ENCODE measurements at regions not wholly inside any gene's neighbourhood (a gene's known extent, or its start where the extent isn't known, plus 50 kb on each side); places are given as distances from the start of the nearest gene placed in this dataset.

DNA sequence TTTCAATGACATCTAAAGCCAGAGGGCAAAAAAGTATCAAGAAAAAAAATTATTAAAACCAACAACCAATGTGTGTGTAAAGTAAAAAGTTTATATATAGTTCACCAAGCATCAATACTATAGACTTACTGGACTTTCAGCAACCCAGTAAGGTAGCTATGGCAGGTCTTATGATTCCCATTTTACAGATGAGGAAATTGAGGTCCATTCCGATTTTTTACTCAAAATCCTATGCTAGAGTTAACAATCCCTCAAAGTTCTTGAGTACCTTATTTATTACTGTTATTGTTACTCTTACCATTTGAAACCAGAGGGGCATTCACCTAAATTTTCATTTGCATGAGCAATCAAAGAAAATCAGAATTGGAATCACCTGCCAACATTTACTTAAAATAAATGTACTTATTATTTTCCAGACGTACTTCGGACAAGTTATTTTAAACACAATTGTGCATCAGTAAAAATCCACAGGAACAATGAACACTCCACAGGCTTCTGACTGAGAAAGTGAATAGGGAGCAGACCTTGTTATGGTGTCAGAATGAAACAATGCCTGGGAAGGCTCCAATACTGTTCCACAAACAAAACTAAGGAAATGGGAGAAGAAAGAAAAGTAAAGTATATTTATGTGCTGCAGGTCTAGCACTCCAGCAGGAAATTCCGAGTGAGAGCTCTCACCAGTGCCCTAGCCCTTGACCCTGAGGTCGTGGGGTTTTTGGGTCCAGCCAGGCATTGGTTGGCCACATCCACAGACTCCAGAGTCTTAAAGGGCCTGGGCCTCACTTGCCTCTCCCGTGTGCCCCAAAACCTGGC lies 229.9 kb downstream of the PIK3R1 start:
- no peak for DNase-seq (ENCODE audit: low read depth)
- TF ChIP-seq, protein P1, sequence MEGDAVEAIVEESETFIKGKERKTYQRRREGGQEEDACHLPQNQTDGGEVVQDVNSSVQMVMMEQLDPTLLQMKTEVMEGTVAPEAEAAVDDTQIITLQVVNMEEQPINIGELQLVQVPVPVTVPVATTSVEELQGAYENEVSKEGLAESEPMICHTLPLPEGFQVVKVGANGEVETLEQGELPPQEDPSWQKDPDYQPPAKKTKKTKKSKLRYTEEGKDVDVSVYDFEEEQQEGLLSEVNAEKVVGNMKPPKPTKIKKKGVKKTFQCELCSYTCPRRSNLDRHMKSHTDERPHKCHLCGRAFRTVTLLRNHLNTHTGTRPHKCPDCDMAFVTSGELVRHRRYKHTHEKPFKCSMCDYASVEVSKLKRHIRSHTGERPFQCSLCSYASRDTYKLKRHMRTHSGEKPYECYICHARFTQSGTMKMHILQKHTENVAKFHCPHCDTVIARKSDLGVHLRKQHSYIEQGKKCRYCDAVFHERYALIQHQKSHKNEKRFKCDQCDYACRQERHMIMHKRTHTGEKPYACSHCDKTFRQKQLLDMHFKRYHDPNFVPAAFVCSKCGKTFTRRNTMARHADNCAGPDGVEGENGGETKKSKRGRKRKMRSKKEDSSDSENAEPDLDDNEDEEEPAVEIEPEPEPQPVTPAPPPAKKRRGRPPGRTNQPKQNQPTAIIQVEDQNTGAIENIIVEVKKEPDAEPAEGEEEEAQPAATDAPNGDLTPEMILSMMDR (IDR thresholded peaks at IDR 0.05; ENCODE audit: insufficient read depth, low read depth, low read length), result no peak
- no peak overlapping the region for H3K4me3 ChIP-seq (ENCODE audit: low read depth, low read length)

DNA sequence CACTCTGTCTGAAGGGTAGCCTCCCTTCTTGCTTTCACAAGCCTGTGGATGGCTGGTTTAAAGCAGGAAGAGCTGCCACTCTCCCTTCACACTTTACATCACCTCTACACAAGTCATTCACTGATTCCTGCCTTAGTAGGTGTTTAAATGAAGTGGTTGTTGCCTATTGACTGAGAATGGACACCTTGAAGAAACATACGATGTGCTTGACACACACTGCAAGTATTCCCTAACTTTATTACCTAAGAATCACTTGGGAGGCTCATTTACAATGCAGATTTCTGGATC lies 230.5 kb downstream of the PIK3R1 start:
- TF ChIP-seq, protein P1 (IDR thresholded peaks at IDR 0.05; ENCODE audit: insufficient read depth, low read depth, low read length), result no peak
- no peak for DNase-seq (ENCODE audit: low read depth)
- no peak overlapping the region for H3K4me3 ChIP-seq (ENCODE audit: low read depth, low read length)

DNA sequence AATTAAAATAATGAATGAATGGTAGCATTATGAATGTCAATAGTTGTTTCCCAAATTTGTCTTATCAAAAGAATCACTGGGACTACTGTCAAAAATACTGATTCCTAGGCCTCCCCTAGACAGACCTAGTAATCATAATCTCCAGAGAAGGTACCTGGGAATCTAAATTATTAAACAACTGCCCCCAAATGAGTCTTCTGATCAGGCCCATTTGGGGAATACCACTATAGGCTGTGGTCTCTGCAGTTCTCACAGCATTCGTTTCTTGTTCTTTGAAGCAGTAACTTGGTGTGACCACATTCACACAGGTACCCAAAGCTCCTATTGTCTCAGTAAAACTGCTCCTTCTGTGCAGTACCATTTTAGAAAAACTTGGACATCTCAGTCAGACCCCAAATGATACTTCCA lies 230.9 kb downstream of the PIK3R1 start:
- no peak overlapping the region for H3K4me3 ChIP-seq (ENCODE audit: low read depth, low read length)
- DNase-seq (ENCODE audit: low read depth), result no peak
- TF ChIP-seq, protein P1 (IDR thresholded peaks at IDR 0.05; ENCODE audit: insufficient read depth, low read depth, low read length), result no peak

DNA sequence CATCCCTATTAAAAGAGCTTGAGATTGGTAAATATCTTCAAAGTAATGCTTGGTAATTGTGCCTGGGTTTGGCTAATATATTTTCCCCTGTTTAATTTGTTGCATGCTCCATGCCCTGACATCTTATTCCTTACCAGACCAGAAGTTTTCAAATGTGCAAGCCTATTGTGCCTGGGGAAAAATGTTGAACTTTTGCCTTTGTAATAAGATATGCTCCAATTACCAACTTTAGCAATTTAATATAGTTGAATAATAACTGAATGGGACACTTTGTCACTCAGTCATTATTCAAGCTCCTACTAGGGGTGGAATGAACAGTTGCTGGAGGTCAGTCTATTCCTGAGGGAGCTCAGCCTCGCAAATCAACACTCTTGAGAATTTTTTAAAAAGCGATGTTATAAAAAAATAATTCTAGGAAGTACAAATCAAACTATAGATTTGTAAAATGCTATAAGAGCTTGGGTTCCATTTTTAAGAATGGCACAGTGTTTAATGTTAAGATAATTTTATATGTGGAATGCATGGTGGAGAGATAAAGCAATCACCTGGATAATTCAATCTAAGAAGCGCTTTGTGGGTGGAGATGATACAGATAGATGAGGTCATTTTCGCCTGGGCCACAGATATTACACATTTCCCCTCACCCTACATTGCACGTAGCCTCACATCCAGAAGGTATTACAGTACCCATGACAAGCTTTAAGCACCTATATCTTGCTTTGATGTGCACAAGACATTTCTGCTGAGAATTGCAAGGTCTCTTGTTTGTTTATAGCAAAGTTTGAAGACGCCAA lies 231.8 kb downstream of the PIK3R1 start:
- TF ChIP-seq, protein P1 (IDR thresholded peaks at IDR 0.05; ENCODE audit: insufficient read depth, low read depth, low read length), result no peak
- no peak overlapping the region for H3K4me3 ChIP-seq (ENCODE audit: low read depth, low read length)
- no peak for DNase-seq (ENCODE audit: low read depth)

DNA sequence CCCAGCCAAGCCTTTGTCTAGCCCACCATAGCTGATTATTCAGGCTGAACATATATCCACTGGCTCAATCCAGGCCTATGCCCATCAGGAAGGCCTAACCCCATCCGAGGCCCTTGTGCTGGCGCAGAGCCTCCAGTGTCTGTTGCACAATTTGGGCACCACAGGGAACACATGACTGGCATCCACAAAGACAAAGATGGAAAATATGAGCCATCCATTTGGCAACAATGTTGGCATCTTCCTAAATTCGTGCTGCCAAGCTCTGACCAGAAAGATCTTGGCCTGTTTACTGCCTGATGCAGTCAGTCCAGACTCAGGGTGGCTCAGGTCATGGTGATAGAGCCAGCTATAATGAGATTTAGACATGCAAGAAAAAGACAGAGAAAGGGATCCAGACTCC lies 233.8 kb downstream of the PIK3R1 start:
- DNase-seq (ENCODE audit: low read depth), result no peak
- H3K4me3 ChIP-seq (ENCODE audit: low read depth, low read length), result no peak overlapping the region
- TF ChIP-seq, protein P1 (IDR thresholded peaks at IDR 0.05; ENCODE audit: insufficient read depth, low read depth, low read length), result no peak

DNA sequence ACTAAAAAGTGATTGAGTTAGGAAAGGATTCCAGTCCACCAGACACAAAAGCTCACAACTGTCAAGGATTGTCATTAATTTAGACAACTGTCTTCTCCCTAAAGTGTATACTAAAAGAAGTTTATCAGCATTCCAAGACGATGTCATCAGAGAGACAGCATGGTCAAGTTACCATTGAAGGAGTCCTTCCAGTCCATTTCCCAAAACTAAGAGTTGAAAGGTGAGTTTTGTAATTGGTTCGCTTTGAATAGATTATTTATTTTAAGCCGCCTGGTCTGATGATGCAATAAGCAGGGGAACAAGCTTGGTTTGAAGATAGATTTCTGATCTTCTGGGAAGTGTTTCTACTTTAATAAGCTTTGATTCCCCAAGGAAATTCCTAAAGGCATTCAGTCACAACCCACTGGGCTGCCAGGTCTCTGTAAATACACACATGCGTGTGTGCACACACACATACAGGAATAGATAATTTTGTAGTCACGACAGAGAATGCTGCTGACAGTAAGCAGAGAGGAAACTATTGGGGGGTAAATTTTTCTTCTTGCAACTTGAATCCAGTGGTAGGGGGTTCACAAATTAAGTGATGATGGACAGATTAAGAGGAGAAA lies 234.8 kb downstream of the PIK3R1 start:
- TF ChIP-seq, protein P1 (IDR thresholded peaks at IDR 0.05; ENCODE audit: insufficient read depth, low read depth, low read length), result no peak
- peak; percentile 80 for DNase-seq (ENCODE audit: low read depth)
- no peak overlapping the region for H3K4me3 ChIP-seq (ENCODE audit: low read depth, low read length)

All from fibroblast of villous mesenchyme (primary cell).